ENCODE measurements at regions not wholly inside any gene's neighbourhood (a gene's known extent, or its start where the extent isn't known, plus 50 kb on each side); places are given as distances from the start of the nearest gene placed in this dataset.

DNA sequence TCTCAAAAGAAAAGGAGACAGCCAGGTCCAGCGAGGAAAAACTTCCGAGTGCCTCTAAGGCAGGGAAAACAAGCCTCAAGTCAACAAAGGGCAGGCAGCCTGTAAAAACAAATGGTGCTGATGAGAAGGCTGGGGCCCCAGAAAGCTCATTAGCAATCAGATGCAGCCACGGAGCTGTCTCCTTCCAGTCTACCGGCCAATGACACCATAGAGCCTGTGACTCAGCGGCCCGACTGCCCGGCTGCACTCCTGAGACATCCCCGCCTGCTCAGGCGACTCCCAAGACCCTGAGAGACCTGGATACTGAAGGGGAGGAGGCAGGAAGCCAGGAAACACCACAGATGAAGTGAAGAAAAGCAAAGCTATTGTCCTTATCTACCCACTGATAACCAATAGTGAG lies 120.1 kb upstream of the HDDC2 start:
- Histone ChIP-seq H3K27me3 (ENCODE audit: control insufficient read depth in 2 of 2, insufficient read depth in 2 of 2, low read length in 2 of 2) (no peaks in the 10 kb centered on the region), H3K4me3 (ENCODE audit: low read length in 2 of 2) (no peak overlapping the region), H3K9me3 (ENCODE audit: control insufficient read depth in 2 of 2, low read length in 2 of 2) (no peaks in the 10 kb centered on the region), H3K9ac (ENCODE audit: low read depth in 1 of 2, low read length in 2 of 2) (no peak overlapping the region), H3K36me3 (ENCODE audit: control insufficient read depth in 2 of 2, insufficient read depth in 2 of 2, low read length in 2 of 2) (no peaks in the 10 kb centered on the region), H3K4me1 (ENCODE audit: control insufficient read depth in 2 of 2, insufficient read depth in 2 of 2, low read length in 2 of 2) (no peaks in the 10 kb centered on the region), H3K27ac (ENCODE audit: low read depth in 2 of 2, low read length in 2 of 2) (no peak overlapping the region)

DNA sequence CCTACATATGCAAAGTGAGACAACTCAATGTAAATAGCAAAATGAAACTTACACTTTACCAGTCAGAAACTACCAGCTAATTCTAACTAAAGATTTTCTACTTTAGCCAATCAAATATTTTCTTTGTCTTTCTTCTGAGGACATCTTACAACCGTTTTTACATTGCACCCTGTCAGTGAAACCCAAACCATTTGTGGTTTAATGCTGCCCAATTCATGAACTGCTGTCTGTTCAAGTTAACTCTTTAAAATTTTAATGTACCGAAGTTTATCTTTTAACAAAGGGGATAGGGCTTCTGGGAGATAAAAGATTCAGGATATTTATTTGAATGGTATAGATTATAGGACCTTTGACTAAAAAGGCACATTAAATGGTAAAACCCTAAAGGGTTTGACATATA lies 121.3 kb upstream of the HDDC2 start:
- Histone ChIP-seq H3K9me3 (ENCODE audit: control insufficient read depth in 2 of 2, low read length in 2 of 2) (no peaks in the 10 kb centered on the region), H3K4me1 (ENCODE audit: control insufficient read depth in 2 of 2, insufficient read depth in 2 of 2, low read length in 2 of 2) (no peaks in the 10 kb centered on the region), H3K36me3 (ENCODE audit: control insufficient read depth in 2 of 2, insufficient read depth in 2 of 2, low read length in 2 of 2) (no peaks in the 10 kb centered on the region), H3K27ac (ENCODE audit: low read depth in 2 of 2, low read length in 2 of 2) (no peak overlapping the region), H3K4me3 (ENCODE audit: low read length in 2 of 2) (no peak overlapping the region), H3K9ac (ENCODE audit: low read depth in 1 of 2, low read length in 2 of 2) (no peak overlapping the region), H3K27me3 (ENCODE audit: control insufficient read depth in 2 of 2, insufficient read depth in 2 of 2, low read length in 2 of 2) (no peaks in the 10 kb centered on the region)

DNA sequence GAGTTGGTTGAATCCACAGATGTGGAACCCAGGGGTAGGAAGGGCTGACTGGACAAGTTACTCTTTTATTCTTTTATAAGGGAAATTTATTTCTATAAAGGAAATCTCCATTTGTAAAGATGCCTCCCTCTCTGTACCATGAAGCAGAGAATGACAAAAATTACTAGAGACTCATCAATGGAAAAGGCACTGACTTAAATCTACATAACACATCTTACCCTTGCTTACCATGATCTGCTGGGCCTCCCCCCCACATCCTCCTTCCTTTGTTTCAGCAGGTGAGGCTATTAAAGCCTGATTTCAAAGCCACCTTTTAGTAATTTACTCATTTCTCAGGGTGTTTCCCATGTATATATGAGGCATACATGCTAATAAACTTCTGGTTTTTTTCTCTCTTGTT lies 130.2 kb upstream of the HDDC2 start:
- no peaks in the 10 kb centered on the region for H3K36me3 ChIP-seq (ENCODE audit: control insufficient read depth in 2 of 2, insufficient read depth in 2 of 2, low read length in 2 of 2)
- H3K9ac ChIP-seq (ENCODE audit: low read depth in 1 of 2, low read length in 2 of 2), result no peak overlapping the region
- H3K4me3 ChIP-seq (ENCODE audit: low read length in 2 of 2), result no peak overlapping the region
- no peaks in the 10 kb centered on the region for H3K27me3 ChIP-seq (ENCODE audit: control insufficient read depth in 2 of 2, insufficient read depth in 2 of 2, low read length in 2 of 2)
- no peaks in the 10 kb centered on the region for H3K4me1 ChIP-seq (ENCODE audit: control insufficient read depth in 2 of 2, insufficient read depth in 2 of 2, low read length in 2 of 2)
- no peaks in the 10 kb centered on the region for H3K9me3 ChIP-seq (ENCODE audit: control insufficient read depth in 2 of 2, low read length in 2 of 2)
- no peak overlapping the region for H3K27ac ChIP-seq (ENCODE audit: low read depth in 2 of 2, low read length in 2 of 2)

DNA sequence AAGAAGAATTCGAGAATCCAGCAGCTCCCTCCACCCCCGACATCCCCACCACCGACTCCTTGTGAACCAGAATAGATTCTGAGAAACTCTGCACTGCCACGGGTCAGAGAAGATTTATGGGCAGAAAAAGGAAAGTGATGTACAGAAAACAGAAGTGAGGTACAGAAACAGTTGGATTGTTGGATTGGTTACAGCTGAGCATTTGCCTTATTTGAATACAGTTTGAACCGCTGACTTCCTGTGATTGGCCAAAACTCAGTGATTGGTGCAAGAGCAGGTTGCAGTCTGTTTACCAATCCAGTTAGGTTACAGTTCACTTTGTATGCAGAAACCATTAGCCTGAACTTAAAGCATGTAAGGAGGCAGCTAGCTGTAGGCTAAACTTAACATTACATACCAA lies 131.2 kb upstream of the HDDC2 start:
- no peak overlapping the region for H3K27ac ChIP-seq (ENCODE audit: low read depth in 2 of 2, low read length in 2 of 2)
- no peaks in the 10 kb centered on the region for H3K36me3 ChIP-seq (ENCODE audit: control insufficient read depth in 2 of 2, insufficient read depth in 2 of 2, low read length in 2 of 2)
- H3K4me3 ChIP-seq (ENCODE audit: low read length in 2 of 2), result no peak overlapping the region
- no peaks in the 10 kb centered on the region for H3K9me3 ChIP-seq (ENCODE audit: control insufficient read depth in 2 of 2, low read length in 2 of 2)
- no peaks in the 10 kb centered on the region for H3K4me1 ChIP-seq (ENCODE audit: control insufficient read depth in 2 of 2, insufficient read depth in 2 of 2, low read length in 2 of 2)
- no peak overlapping the region for H3K9ac ChIP-seq (ENCODE audit: low read depth in 1 of 2, low read length in 2 of 2)
- H3K27me3 ChIP-seq (ENCODE audit: control insufficient read depth in 2 of 2, insufficient read depth in 2 of 2, low read length in 2 of 2), result no peaks in the 10 kb centered on the region

DNA sequence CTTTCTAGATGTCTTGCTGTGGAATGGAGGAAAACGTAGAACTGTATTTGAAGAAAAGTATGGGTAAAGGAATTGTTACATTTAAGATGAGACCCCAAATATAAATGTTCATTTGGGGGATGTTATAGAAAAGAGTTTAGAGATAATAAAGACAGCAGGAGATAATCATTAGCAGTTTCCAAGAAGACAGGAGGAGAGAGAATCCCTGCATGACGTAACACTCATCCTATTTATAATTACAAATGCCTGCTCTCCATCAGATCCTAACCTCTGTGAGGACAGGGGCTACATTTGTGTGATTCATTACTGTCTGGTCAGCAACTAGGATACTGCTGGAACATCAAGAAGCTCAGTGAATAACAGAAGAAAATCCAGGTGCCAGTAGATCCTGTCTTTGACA lies 133.0 kb upstream of the HDDC2 start:
- H3K4me3 ChIP-seq (ENCODE audit: low read length in 2 of 2), result no peak overlapping the region
- H3K27me3 ChIP-seq (ENCODE audit: control insufficient read depth in 2 of 2, insufficient read depth in 2 of 2, low read length in 2 of 2), result no peaks in the 10 kb centered on the region
- no peaks in the 10 kb centered on the region for H3K36me3 ChIP-seq (ENCODE audit: control insufficient read depth in 2 of 2, insufficient read depth in 2 of 2, low read length in 2 of 2)
- H3K9me3 ChIP-seq (ENCODE audit: control insufficient read depth in 2 of 2, low read length in 2 of 2), result no peaks in the 10 kb centered on the region
- H3K9ac ChIP-seq (ENCODE audit: low read depth in 1 of 2, low read length in 2 of 2), result no peak overlapping the region
- H3K27ac ChIP-seq (ENCODE audit: low read depth in 2 of 2, low read length in 2 of 2), result no peak overlapping the region
- no peaks in the 10 kb centered on the region for H3K4me1 ChIP-seq (ENCODE audit: control insufficient read depth in 2 of 2, insufficient read depth in 2 of 2, low read length in 2 of 2)

DNA sequence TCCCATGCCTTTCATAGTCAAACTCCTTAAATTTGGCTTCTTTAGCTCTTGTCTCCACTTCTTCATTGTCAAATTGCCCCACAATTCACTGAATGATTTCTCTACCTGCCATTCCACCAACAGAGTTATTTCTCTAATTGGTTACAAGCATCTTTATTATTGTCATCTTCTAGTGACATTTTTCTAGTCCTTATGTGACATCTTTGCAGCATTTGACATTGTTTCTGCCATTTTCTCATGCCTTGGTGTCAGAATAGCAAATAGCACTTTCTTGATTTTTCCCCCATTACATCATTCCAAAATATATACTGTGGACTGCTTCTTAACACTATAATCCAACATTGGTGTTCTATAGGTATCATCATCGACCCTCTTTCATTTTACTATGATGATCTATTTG lies 137.7 kb upstream of the HDDC2 start:
- H3K27ac ChIP-seq (ENCODE audit: low read depth in 2 of 2, low read length in 2 of 2), result no peak overlapping the region
- no peak overlapping the region for H3K9ac ChIP-seq (ENCODE audit: low read depth in 1 of 2, low read length in 2 of 2)
- H3K27me3 ChIP-seq (ENCODE audit: control insufficient read depth in 2 of 2, insufficient read depth in 2 of 2, low read length in 2 of 2), result no peaks in the 10 kb centered on the region
- H3K4me1 ChIP-seq (ENCODE audit: control insufficient read depth in 2 of 2, insufficient read depth in 2 of 2, low read length in 2 of 2), result no peaks in the 10 kb centered on the region
- H3K36me3 ChIP-seq (ENCODE audit: control insufficient read depth in 2 of 2, insufficient read depth in 2 of 2, low read length in 2 of 2), result no peaks in the 10 kb centered on the region
- H3K4me3 ChIP-seq (ENCODE audit: low read length in 2 of 2), result no peak overlapping the region
- no peaks in the 10 kb centered on the region for H3K9me3 ChIP-seq (ENCODE audit: control insufficient read depth in 2 of 2, low read length in 2 of 2)

DNA sequence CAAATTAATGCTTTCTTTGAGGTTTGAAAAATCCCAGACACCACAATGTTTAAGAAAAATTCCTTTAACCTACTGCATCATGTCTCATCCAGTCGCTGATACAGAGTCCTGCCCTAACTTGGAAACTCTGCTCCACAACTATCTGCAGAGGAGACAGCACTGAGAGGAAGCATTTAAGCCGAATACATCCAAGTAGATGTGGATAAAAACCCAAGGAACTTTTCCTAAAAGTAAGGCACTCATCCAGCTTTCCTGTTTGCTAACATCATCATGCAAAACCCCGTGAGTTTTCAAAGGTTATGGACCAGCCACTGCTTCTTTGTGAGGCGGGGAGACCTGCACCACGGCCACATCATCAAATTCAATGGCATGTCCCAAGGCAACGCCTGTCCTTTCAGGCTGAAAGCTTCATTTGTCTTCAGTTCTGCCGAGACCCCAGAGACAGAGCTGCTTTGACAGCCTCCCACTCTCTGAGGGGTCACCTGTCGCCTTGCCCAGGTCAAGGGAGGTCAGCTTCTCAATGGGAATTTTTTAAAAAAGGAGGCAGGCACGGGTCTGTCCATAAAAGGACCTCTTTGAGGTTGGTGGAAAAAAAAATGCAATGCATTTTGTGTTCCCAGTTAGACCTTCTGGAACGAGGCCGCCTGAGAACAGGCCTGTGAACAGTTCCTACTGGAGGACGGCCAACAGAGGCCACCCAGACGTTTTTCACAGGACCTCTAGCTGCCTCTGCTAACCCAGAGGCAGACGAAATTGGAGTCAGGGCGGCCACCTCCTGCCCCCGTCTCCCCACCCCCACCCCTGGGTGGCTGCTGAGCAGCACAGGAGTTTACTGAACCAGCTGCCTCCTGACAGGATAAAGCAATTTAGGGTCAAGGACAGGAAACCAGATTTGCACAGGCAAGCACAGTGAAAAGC lies 142.5 kb upstream of the HDDC2 start:
- no peaks in the 10 kb centered on the region for H3K4me1 ChIP-seq (ENCODE audit: control insufficient read depth in 2 of 2, insufficient read depth in 2 of 2, low read length in 2 of 2)
- no peak overlapping the region for H3K27ac ChIP-seq (ENCODE audit: low read depth in 2 of 2, low read length in 2 of 2)
- no peak overlapping the region for H3K4me3 ChIP-seq (ENCODE audit: low read length in 2 of 2)
- H3K9ac ChIP-seq (ENCODE audit: low read depth in 1 of 2, low read length in 2 of 2), result no peak overlapping the region
- H3K9me3 ChIP-seq (ENCODE audit: control insufficient read depth in 2 of 2, low read length in 2 of 2), result no peaks in the 10 kb centered on the region
- H3K36me3 ChIP-seq (ENCODE audit: control insufficient read depth in 2 of 2, insufficient read depth in 2 of 2, low read length in 2 of 2), result no peaks in the 10 kb centered on the region
- H3K27me3 ChIP-seq (ENCODE audit: control insufficient read depth in 2 of 2, insufficient read depth in 2 of 2, low read length in 2 of 2), result no peaks in the 10 kb centered on the region

DNA sequence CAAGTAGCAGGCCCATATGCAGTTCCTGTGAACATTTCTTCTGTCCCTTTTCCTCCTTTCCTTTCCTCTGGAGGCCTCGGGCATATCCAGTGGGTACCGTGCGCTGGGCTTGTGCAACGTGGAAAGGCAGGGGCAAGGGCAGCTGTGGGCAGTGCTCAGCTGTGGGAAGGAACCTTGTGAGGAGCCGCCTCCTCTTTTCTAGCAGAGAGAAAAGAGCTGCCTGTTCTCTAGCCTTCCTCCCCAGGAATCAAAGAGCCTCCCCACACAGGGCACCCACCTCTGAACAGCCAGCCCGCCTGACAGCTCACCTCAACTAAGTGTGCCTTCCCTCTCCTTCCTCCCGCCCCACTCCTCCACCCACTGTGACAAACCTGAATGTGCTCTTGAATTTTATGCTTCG lies 143.3 kb upstream of the HDDC2 start:
- H3K9me3 ChIP-seq (ENCODE audit: control insufficient read depth in 2 of 2, low read length in 2 of 2), result no peaks in the 10 kb centered on the region
- H3K27ac ChIP-seq (ENCODE audit: low read depth in 2 of 2, low read length in 2 of 2), result no peak overlapping the region
- H3K9ac ChIP-seq (ENCODE audit: low read depth in 1 of 2, low read length in 2 of 2), result no peak overlapping the region
- H3K4me1 ChIP-seq (ENCODE audit: control insufficient read depth in 2 of 2, insufficient read depth in 2 of 2, low read length in 2 of 2), result no peaks in the 10 kb centered on the region
- no peaks in the 10 kb centered on the region for H3K36me3 ChIP-seq (ENCODE audit: control insufficient read depth in 2 of 2, insufficient read depth in 2 of 2, low read length in 2 of 2)
- H3K27me3 ChIP-seq (ENCODE audit: control insufficient read depth in 2 of 2, insufficient read depth in 2 of 2, low read length in 2 of 2), result no peaks in the 10 kb centered on the region
- H3K4me3 ChIP-seq (ENCODE audit: low read length in 2 of 2), result no peak overlapping the region

DNA sequence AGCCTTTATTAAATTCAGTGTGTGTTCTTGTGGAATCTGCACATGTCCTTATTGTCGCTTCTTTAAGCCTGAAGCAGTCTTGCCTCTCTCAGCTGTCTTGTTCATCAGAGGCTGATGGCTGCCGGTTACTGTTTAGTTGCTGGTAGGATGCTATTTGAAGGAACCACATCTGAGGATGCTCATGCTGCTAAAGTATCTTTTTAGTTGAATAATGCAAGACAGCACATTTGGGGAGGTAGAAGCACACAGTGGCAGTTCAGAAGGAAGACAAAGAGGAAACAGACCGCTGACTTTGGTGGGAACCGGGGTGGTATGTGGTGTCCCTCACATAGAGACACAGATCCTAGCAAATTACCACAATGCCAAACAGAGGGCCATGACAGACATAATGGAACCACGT lies 144.2 kb upstream of the HDDC2 start:
- no peaks in the 10 kb centered on the region for H3K4me1 ChIP-seq (ENCODE audit: control insufficient read depth in 2 of 2, insufficient read depth in 2 of 2, low read length in 2 of 2)
- H3K9ac ChIP-seq (ENCODE audit: low read depth in 1 of 2, low read length in 2 of 2), result no peak overlapping the region
- no peak overlapping the region for H3K27ac ChIP-seq (ENCODE audit: low read depth in 2 of 2, low read length in 2 of 2)
- H3K9me3 ChIP-seq (ENCODE audit: control insufficient read depth in 2 of 2, low read length in 2 of 2), result no peaks in the 10 kb centered on the region
- no peaks in the 10 kb centered on the region for H3K36me3 ChIP-seq (ENCODE audit: control insufficient read depth in 2 of 2, insufficient read depth in 2 of 2, low read length in 2 of 2)
- H3K4me3 ChIP-seq (ENCODE audit: low read length in 2 of 2), result no peak overlapping the region
- H3K27me3 ChIP-seq (ENCODE audit: control insufficient read depth in 2 of 2, insufficient read depth in 2 of 2, low read length in 2 of 2), result no peaks in the 10 kb centered on the region

DNA sequence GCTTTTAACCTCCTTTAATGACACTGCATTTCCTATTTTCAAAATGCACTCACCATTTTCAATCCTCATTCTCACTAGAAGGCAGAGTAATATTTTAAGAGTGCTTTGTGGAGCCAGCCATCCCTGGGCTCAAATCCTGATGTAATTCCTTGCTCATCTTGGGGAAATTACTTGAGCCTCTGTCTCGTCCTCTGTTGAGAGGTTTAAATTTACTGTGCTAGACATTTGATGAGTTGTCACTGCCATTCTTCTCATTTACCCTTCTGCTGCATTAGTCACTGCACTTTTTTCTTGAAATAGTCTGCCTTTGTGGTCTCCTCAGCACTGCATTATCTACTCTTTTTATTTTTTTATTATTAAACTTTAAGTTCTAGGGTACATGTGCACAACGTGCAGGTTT lies 150.0 kb upstream of the HDDC2 start:
- H3K4me1 ChIP-seq (ENCODE audit: control insufficient read depth in 2 of 2, insufficient read depth in 2 of 2, low read length in 2 of 2), result no peaks in the 10 kb centered on the region
- H3K9ac ChIP-seq (ENCODE audit: low read depth in 1 of 2, low read length in 2 of 2), result no peak overlapping the region
- H3K4me3 ChIP-seq (ENCODE audit: low read length in 2 of 2), result no peak overlapping the region
- H3K36me3 ChIP-seq (ENCODE audit: control insufficient read depth in 2 of 2, insufficient read depth in 2 of 2, low read length in 2 of 2), result no peaks in the 10 kb centered on the region
- H3K27ac ChIP-seq (ENCODE audit: low read depth in 2 of 2, low read length in 2 of 2), result no peak overlapping the region
- no peaks in the 10 kb centered on the region for H3K27me3 ChIP-seq (ENCODE audit: control insufficient read depth in 2 of 2, insufficient read depth in 2 of 2, low read length in 2 of 2)
- peaks cover 0 to 3% of the 10 kb centered on the region in 2 donors for H3K9me3 ChIP-seq (ENCODE audit: control insufficient read depth in 2 of 2, low read length in 2 of 2)

All from mucosa of rectum (tissue), 2 donors.